Uterus (tissue), 3 donors: ENCODE measurements at regions not wholly inside any gene's neighbourhood (a gene's known extent, or its start where the extent isn't known, plus 50 kb on each side); places are given as distances from the start of the nearest gene placed in this dataset.

Source experiments
- DNase-seq, 2 donors: peaks; one replicate each; pipeline ENCODE4 v3.0.0-alpha.2; 2019 to 2020
- H3K27ac ChIP-seq, 2 donors: fragments of 200-600 bp; sonication (generic); 1 replicate in 1 of 2; 2 replicates in 1 of 2; pipeline ENCODE4 v1.5.1; 2016 to 2018
- H3K27me3 ChIP-seq, 2 donors: fragments of 200-600 bp; sonication (generic); one replicate each; pipeline ENCODE4 v1.5.1; 2018 to 2019; ENCODE audit warnings: control low read depth in 1 of 2
- H3K36me3 ChIP-seq, 2 donors: fragments of 200-600 bp; sonication (generic); one replicate each; pipeline ENCODE4 v1.5.1; 2019; ENCODE audit warnings: control low read depth in 1 of 2
- H3K4me1 ChIP-seq, 2 donors: fragments of 200-600 bp; sonication (generic); one replicate each; pipeline ENCODE4 v1.5.1; 2018 to 2019; ENCODE audit warnings: control low read depth in 1 of 2
- H3K4me3 ChIP-seq, 2 donors: fragments of 200-600 bp; sonication (generic); 1 replicate in 1 of 2; 2 replicates in 1 of 2; pipeline ENCODE4 v1.5.1; 2018 to 2019; ENCODE audit warnings: mild to moderate bottlenecking in 1 of 2
- H3K9me3 ChIP-seq, 2 donors: fragments of 200-600 bp; sonication (generic); one replicate each; pipeline ENCODE4 v1.5.1; 2019; ENCODE audit warnings: control low read depth in 1 of 2
- CTCF ChIP-seq, 4 experiments: fragments of 200-600 bp in 2 of 4; fragments of 450-650 bp in 2 of 4; sonication (generic) in 2 of 4; IDR thresholded peaks; one replicate each; pipeline ENCODE4 v1.5.1; 2016 to 2019; ENCODE audit warnings: antibody characterized with exemption in 4 of 4, mild to moderate bottlenecking in 2 of 4, moderate library complexity in 1 of 4
- POLR2A ChIP-seq, 2 donors: fragments of 450-650 bp; IDR thresholded peaks; one replicate each; pipeline ENCODE4 v1.6.1; 2016; ENCODE audit warnings: antibody characterized with exemption in 2 of 2, mild to moderate bottlenecking in 1 of 2, moderate library complexity in 1 of 2
- intact Hi-C: fragments of 100-400 bp; cut with DNase I; formaldehyde crosslinking; loops from one replicate; pipeline ENCODE4 v1.15.1; 2023; ENCODE audit warnings: low total_unique reads
- donor health status: DM: yes; HTN: yes; CAD: no.

DNA sequence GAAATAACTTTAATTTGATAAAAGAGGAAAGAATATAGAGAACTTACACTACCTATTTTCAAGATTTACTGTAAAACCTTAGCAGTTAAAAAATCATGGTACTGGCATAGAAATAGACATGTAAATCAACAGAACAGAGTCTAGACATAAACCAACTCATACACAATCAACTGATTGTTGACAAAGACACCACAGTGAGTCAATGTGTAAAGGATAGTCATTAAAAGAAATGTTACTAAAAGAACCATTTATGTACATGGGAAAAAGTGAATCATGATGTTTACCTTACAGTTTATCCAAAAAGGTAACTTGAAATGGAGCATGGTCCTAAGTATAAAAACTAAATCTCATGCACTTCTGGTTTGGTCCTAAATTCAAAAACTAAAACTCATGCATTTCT, 847.4 kb downstream of the IGSF11 start:
- no peak for TF ChIP-seq POLR2A (IDR thresholded peaks at IDR 0.05)
- TF ChIP-seq CTCF (IDR thresholded peaks at IDR 0.05): no peak
- intact Hi-C loops: no loop called here
- no peaks in the 10 kb centered on the region for H3K4me1 ChIP-seq
- DNase-seq: no peak
- no peak overlapping the region for H3K27ac ChIP-seq
- no peaks in the 10 kb centered on the region for H3K36me3 ChIP-seq
- H3K27me3 ChIP-seq: no peaks in the 10 kb centered on the region
- no peak overlapping the region for H3K4me3 ChIP-seq
- H3K9me3 ChIP-seq: no peaks in the 10 kb centered on the region

DNA sequence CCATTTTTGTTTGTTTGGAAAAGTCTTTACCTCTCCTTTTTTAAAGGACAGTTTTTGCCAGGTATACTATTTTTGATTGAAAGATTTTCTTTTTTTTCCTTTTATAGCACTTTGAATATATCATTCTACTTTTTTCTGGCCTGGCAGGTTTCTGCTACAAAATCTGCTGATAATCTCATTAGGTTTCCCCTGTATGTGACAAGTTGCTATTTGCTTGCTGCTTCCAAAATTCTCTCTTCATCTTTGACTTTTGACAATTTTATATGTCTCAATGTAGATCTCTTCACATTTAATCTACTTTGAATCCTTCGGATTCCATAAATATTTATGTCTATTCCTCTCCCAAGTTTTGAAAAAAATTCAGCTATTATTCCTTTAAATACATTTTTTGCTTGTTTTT, 838.5 kb downstream of the IGSF11 start:
- H3K9me3 ChIP-seq: no peaks in the 10 kb centered on the region
- no peaks in the 10 kb centered on the region for H3K27me3 ChIP-seq
- H3K36me3 ChIP-seq: no peaks in the 10 kb centered on the region
- H3K27ac ChIP-seq: no peak overlapping the region
- H3K4me3 ChIP-seq: no peak overlapping the region
- H3K4me1 ChIP-seq: no peaks in the 10 kb centered on the region
- DNase-seq: no peak
- intact Hi-C loops: no loop called here
- no peak for TF ChIP-seq POLR2A (IDR thresholded peaks at IDR 0.05)
- no peak for TF ChIP-seq CTCF (IDR thresholded peaks at IDR 0.05)

DNA sequence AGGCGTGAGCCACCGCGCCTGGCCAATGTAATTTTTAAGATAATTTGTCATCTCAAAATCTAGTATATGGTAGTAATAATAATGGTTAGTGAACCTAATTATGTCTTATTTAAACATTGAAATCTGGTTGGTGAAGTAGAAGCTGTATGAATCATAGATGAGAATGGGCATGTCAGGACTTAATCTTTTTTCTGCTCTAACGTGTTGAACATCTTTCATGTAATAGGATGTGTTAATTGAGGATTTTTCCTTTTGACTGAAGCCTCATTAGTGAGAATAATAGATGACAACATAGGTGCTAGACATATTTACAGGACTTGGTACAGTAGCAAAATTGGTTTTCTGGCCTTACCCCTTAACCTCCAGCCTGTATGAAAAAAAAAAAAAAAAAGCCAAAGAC, 835.6 kb downstream of the IGSF11 start:
- Histone ChIP-seq H3K27ac (no peak overlapping the region), H3K4me1 (no peaks in the 10 kb centered on the region), H3K4me3 (no peak overlapping the region), H3K9me3 (peaks cover 0 to 2% of the 10 kb centered on the region in 2 donors), H3K36me3 (no peaks in the 10 kb centered on the region), H3K27me3 (no peaks in the 10 kb centered on the region)
- intact Hi-C loops: no loop called here
- TF ChIP-seq CTCF (IDR thresholded peaks at IDR 0.05) (no peak), POLR2A (IDR thresholded peaks at IDR 0.05) (no peak)
- DNase-seq: no peak

DNA sequence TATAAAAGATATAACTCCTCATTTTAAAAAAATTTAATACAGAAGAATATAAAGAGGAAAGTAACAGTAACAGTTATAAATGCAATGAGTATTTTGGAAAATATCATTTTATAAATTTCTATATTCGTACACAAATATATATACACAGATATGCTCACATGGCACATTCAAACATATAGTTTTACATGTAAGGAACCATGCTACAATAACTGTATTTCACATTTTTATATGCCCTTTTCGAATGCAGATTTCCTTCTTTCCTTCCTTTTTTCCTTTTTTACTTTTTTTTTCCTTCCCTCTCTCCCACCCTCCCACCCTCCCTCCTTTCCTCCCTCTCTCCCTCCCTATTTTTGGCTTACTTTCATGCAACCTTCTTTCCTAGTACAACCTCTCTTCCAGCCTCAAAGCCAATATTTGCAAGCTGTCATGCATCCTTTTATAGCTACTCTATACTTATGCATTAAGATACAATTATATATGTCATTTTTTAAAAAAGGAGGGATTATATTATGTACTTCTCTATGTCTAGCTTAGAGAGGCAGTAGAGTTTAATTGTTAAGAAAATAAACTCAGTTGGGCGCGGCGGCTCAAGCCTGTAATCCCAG, 830.5 kb downstream of the IGSF11 start:
- DNase-seq: no peak
- Histone ChIP-seq H3K27me3 (no peaks in the 10 kb centered on the region), H3K4me3 (no peak overlapping the region), H3K9me3 (peaks cover 0 to 2% of the 10 kb centered on the region in 2 donors), H3K27ac (no peak overlapping the region), H3K36me3 (peaks cover 0 to 2% of the 10 kb centered on the region in 2 donors), H3K4me1 (no peaks in the 10 kb centered on the region)
- TF ChIP-seq CTCF (IDR thresholded peaks at IDR 0.05) (no peak), POLR2A (IDR thresholded peaks at IDR 0.05) (no peak)
- intact Hi-C loops: no loop called here

- TF ChIP-seq CTCF (IDR thresholded peaks at IDR 0.05): no peak
- no peak for TF ChIP-seq POLR2A (IDR thresholded peaks at IDR 0.05)
- H3K4me1 ChIP-seq: no peaks in the 10 kb centered on the region
- no peak overlapping the region for H3K4me3 ChIP-seq
- no peaks in the 10 kb centered on the region for H3K9me3 ChIP-seq
- no peak overlapping the region for H3K27ac ChIP-seq
- intact Hi-C loops: no loop called here
- no peaks in the 10 kb centered on the region for H3K27me3 ChIP-seq
- H3K36me3 ChIP-seq: peaks cover 0 to 2% of the 10 kb centered on the region in 2 donors
- no peak for DNase-seq
Observed at GRCh38 chr3:118207271-118207670, 827.4 kb downstream of the IGSF11 start.
